GM12878 (cell line): ENCODE measurements at regions not wholly inside any gene's neighbourhood (a gene's known extent, or its start where the extent isn't known, plus 50 kb on each side); places are given as distances from the start of the nearest gene placed in this dataset.

Experiments used
- ATAC-seq: fragments of 200-7000 bp; cut with Tn5 transposase; 3 replicates; pipeline ENCODE4 v1.9.1; 2020; ENCODE audit warnings: mild to moderate bottlenecking, moderate library complexity
- BruUV-seq: library from RNA; stranded (reverse); fragments of 400-500 nt; replicated peaks from 2 replicates; lab custom pipeline; 2021; lab: Mats Ljungman, UMichigan
- CTCF ChIA-PET: fragments of 300-600 bp; sonication (Branson Sonifier 250); formaldehyde crosslinking; extraction: SDS; loops from one replicate; lab custom pipeline; 2021; ENCODE audit warnings: inconsistent platforms; lab: Yijun Ruan, JAX
- POLR2A ChIA-PET: fragments of 350-600 bp; formaldehyde crosslinking; extraction: SDS; loops from one replicate; lab custom pipeline; 2021; ENCODE audit warnings: inconsistent platforms; lab: Charles Lee
- RAD21 ChIA-PET: fragments of 300-600 bp; sonication (Branson Sonifier 250); formaldehyde crosslinking; loops from one replicate; lab custom pipeline; 2023; ENCODE audit warnings: antibody characterized with exemption; ENCODE audit not compliant: unreplicated experiment; lab: Charles Lee
- SMC1A ChIA-PET: fragments of 300-600 bp; sonication (Branson Sonifier 250); formaldehyde crosslinking; loops from one replicate; lab custom pipeline; 2023; ENCODE audit not compliant: unreplicated experiment, uncharacterized antibody; lab: Charles Lee
- DNase-seq: peaks from one replicate; pipeline ENCODE4 v3.0.0-alpha.2; 2011; ENCODE audit warnings: low read depth, low spot score
- FAIRE-seq: peaks from 3 replicates; lab custom pipeline; 2011; peaks lifted over from hg19 to GRCh38; lab: Jason Lieb, UNC
- H2AFZ ChIP-seq: 2 replicates; pipeline ENCODE4 v1.6.0; 2011; ENCODE audit warnings: low read depth, low read length, control low read depth; ENCODE audit not compliant: control insufficient read depth
- H3K27ac ChIP-seq: 2 replicates; pipeline ENCODE4 v1.5.1; 2011; ENCODE audit warnings: control low read depth; ENCODE audit not compliant: control insufficient read depth, insufficient read depth
- H3K27me3 ChIP-seq, 2 experiments: replicated peaks in 1 of 2; 2 replicates each; pipeline versions ENCODE4 v1.6.0 to v1.6.1; 2011; ENCODE audit warnings: low read length in 1 of 2; ENCODE audit not compliant: control insufficient read depth in 2 of 2, insufficient read depth in 2 of 2
- H3K36me3 ChIP-seq, 2 experiments: 2 replicates each; pipeline ENCODE4 v1.5.1; 2011; ENCODE audit warnings: low read length in 1 of 2; ENCODE audit not compliant: control insufficient read depth in 2 of 2, insufficient read depth in 2 of 2
- H3K4me1 ChIP-seq: 2 replicates; pipeline ENCODE4 v1.6.1; 2011; ENCODE audit warnings: mild to moderate bottlenecking, low read length, moderate library complexity, mixed read lengths; ENCODE audit not compliant: control insufficient read depth, insufficient read depth
- H3K4me2 ChIP-seq: 2 replicates; pipeline ENCODE4 v1.6.0; 2011; ENCODE audit warnings: control low read depth; ENCODE audit not compliant: control insufficient read depth, insufficient read depth
- H3K4me3 ChIP-seq: fragments of 200-600 bp; sonication (generic); 2 replicates; pipeline ENCODE4 v1.5.1; 2016
- H3K79me2 ChIP-seq: 2 replicates; pipeline ENCODE4 v1.6.0; 2011; ENCODE audit warnings: low read length; ENCODE audit not compliant: control insufficient read depth, insufficient read depth
- H3K9ac ChIP-seq: 2 replicates; pipeline ENCODE4 v1.8.0; 2011; ENCODE audit warnings: low read length, control low read depth, mixed read lengths; ENCODE audit not compliant: control insufficient read depth, insufficient read depth
- H3K9me3 ChIP-seq: replicated peaks from 3 replicates; pipeline ENCODE4 v1.5.1; 2011; ENCODE audit warnings: mild to moderate bottlenecking, low read length; ENCODE audit not compliant: control insufficient read depth, insufficient read depth
- H4K20me1 ChIP-seq: 2 replicates; pipeline ENCODE4 v1.6.0; 2011; ENCODE audit not compliant: control insufficient read depth, insufficient read depth
- CBFB ChIP-seq: IDR thresholded peaks from 2 replicates; pipeline ENCODE4 v1.6.1; 2016; ENCODE audit warnings: antibody characterized with exemption, low read depth
- DPF2 ChIP-seq: fragments of 450-650 bp; IDR thresholded peaks from 2 replicates; pipeline ENCODE4 v1.6.1; 2017; ENCODE audit warnings: mild to moderate bottlenecking
- EED ChIP-seq: sonication (generic); IDR thresholded peaks from 2 replicates; pipeline ENCODE4 v1.6.1; 2016; ENCODE audit warnings: antibody characterized with exemption, low read depth
- HCFC1 ChIP-seq: fragments of 150-350 bp; IDR thresholded peaks from 2 replicates; pipeline ENCODE4 v1.6.1; 2014; ENCODE audit warnings: low read length
- JUNB ChIP-seq: IDR thresholded peaks from 2 replicates; pipeline ENCODE4 v1.6.1; 2016; ENCODE audit warnings: antibody characterized with exemption, mild to moderate bottlenecking
- PAX5 ChIP-seq: IDR thresholded peaks from 2 replicates; pipeline ENCODE4 v1.6.1; 2011; ENCODE audit warnings: low read depth, low read length, borderline replicate concordance
- PKNOX1 ChIP-seq: fragments of 450-650 bp; IDR thresholded peaks from 2 replicates; pipeline ENCODE4 v1.6.1; 2016; ENCODE audit warnings: mild to moderate bottlenecking
- STAT1 ChIP-seq: fragments of 450-650 bp; conservative IDR thresholded peaks from 2 replicates; pipeline ENCODE4 v1.6.1; 2014; ENCODE audit warnings: antibody characterized with exemption, mild to moderate bottlenecking
- ZNF274 ChIP-seq: IDR thresholded peaks from one replicate; pipeline ENCODE4 v1.8.0; 2011; ENCODE audit not compliant: insufficient read length, insufficient read depth
- WGBS: methylation state at CpG from one replicate; pipeline ENCODE4 v1.1.6; 2016; ENCODE audit warnings: low lambda C conversion rate; ENCODE audit not compliant: insufficient replicate concordance, insufficient coverage; ENCODE audit errors: missing lambda C conversion rate; 5-methylcytosine and 5-hydroxymethylcytosine counted together
- in situ Hi-C: fragments of 300-500 bp; cut with MboI; formaldehyde crosslinking; loops from 9 replicates; pipeline ENCODE4 v1.14.3; 2018; ENCODE audit warnings: mixed read lengths
- intact Hi-C: fragments of 100-400 bp; cut with micrococcal nuclease; formaldehyde crosslinking; loops from one replicate; pipeline ENCODE4 v1.14.2; 2022; ENCODE audit not compliant: unreplicated experiment

DNA sequence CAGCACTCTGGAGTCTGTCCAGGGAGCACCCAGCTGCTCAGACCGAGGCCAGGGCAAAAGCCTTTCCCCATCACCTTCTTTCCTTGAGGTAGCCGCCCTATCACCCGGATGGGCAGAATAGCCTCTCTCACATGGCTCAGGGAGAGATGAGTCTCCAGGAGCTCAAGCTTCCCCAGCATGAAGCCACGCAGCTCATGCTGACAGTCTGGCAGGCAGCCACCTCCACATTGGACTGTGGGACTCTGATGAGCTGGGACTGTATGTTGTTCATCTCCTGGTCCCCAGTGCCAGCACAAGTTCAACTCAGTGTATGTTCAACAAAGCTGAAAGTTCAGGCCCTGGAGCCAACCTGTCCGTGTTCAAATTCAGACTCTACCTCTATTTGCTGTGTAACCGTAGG lies 75.2 kb upstream of the ZC3H12A start:
- WGBS = 17% methylated on average over 6 of the region's 6 CpGs
- in situ Hi-C loops = no loop called here
- POLR2A ChIA-PET = interaction anchor here (0.7 kb wide), 2 partner anchors 57 to 1731 kb away, joined by 3 to 4 read pairs; no protein-coding TSS in a partner anchor
- SMC1A ChIA-PET = no interaction called here
- RAD21 ChIA-PET = no interaction called here
- H3K4me2 ChIP-seq = no peak overlapping the region
- FAIRE-seq = no peak
- no peaks in the 10 kb centered on the region for H3K4me1 ChIP-seq
- H2AFZ ChIP-seq = no peak overlapping the region
- no peak overlapping the region for H3K4me3 ChIP-seq
- no peaks in the 10 kb centered on the region for H3K9me3 ChIP-seq
- no peaks in the 10 kb centered on the region for H4K20me1 ChIP-seq
- H3K9ac ChIP-seq = no peak overlapping the region
- TF ChIP-seq JUNB (no peak), PAX5 (no peak), PKNOX1 (no peak), EED (no peak), ZNF274 (no peak), DPF2 (no peak), STAT1 (no peak), CBFB (no peak), HCFC1 (no peak)
- DNase-seq = no peak
- H3K79me2 ChIP-seq = no peaks in the 10 kb centered on the region
- no peak overlapping the region for H3K27ac ChIP-seq
- intact Hi-C loops = no loop called here
- BruUV-seq = no TSS peak
- CTCF ChIA-PET = interaction anchor here (1.0 kb wide), 1 partner anchor 10 kb away, joined by 3 read pairs; no protein-coding TSS in a partner anchor
- ATAC-seq = no peak
- no peaks in the 10 kb centered on the region for H3K36me3 ChIP-seq
- H3K27me3 ChIP-seq = peaks cover 0 to 1% of the 10 kb centered on the region in 2 experiments; a peak in 2 of 4 replicates
